GM23248 (cell line): ENCODE measurements at regions not wholly inside any gene's neighbourhood (a gene's known extent, or its start where the extent isn't known, plus 50 kb on each side); places are given as distances from the start of the nearest gene placed in this dataset.

Experiments used
- DNase-seq: peaks from one replicate; pipeline ENCODE4 v3.0.0-alpha.2; 2015
- H2AFZ ChIP-seq: fragments of 200-600 bp; sonication (generic); 2 replicates; pipeline ENCODE4 v1.6.1; 2016; ENCODE audit warnings: antibody characterized with exemption
- H3F3A ChIP-seq: fragments of 200-600 bp; sonication (generic); 2 replicates; pipeline ENCODE4 v1.6.1; 2016; ENCODE audit warnings: mild to moderate bottlenecking, antibody characterized with exemption, mixed run types; ENCODE audit not compliant: insufficient read depth
- H3K27ac ChIP-seq: fragments of 200-600 bp; sonication (generic); 2 replicates; pipeline ENCODE4 v1.5.1; 2016; ENCODE audit warnings: mild to moderate bottlenecking
- H3K27me3 ChIP-seq: fragments of 200-600 bp; sonication (generic); replicated peaks from 2 replicates; pipeline ENCODE4 v1.6.1; 2016; ENCODE audit warnings: mild to moderate bottlenecking; ENCODE audit not compliant: insufficient read depth
- H3K36me3 ChIP-seq: fragments of 200-600 bp; sonication (generic); 2 replicates; pipeline ENCODE4 v1.6.1; 2016; ENCODE audit warnings: low read depth, mild to moderate bottlenecking
- H3K4me1 ChIP-seq: fragments of 200-600 bp; sonication (generic); 2 replicates; pipeline ENCODE4 v1.6.1; 2016; ENCODE audit warnings: mild to moderate bottlenecking; ENCODE audit not compliant: insufficient read depth
- H3K4me2 ChIP-seq: fragments of 200-600 bp; sonication (generic); one replicate; pipeline ENCODE4 v1.6.1; 2016; ENCODE audit warnings: mild to moderate bottlenecking; ENCODE audit not compliant: unreplicated experiment
- H3K4me3 ChIP-seq: fragments of 200-600 bp; sonication (generic); 2 replicates; pipeline ENCODE4 v1.5.1; 2016; ENCODE audit warnings: mild to moderate bottlenecking
- H3K79me2 ChIP-seq: fragments of 200-600 bp; sonication (generic); 2 replicates; pipeline ENCODE4 v1.6.1; 2016; ENCODE audit warnings: mild to moderate bottlenecking; ENCODE audit not compliant: insufficient read depth
- H3K9ac ChIP-seq: fragments of 200-600 bp; sonication (generic); 2 replicates; pipeline ENCODE4 v1.6.1; 2016; ENCODE audit warnings: mild to moderate bottlenecking
- H3K9me2 ChIP-seq: fragments of 200-600 bp; sonication (generic); 2 replicates; pipeline ENCODE4 v1.6.1; 2016; ENCODE audit warnings: mixed run types, mild to moderate bottlenecking, moderate library complexity; ENCODE audit not compliant: insufficient read depth
- H3K9me3 ChIP-seq: fragments of 200-600 bp; sonication (generic); one replicate; pipeline ENCODE4 v1.6.1; 2017; ENCODE audit warnings: low read depth
- H4K20me1 ChIP-seq: fragments of 200-600 bp; sonication (generic); 2 replicates; pipeline ENCODE4 v1.6.0; 2016; ENCODE audit not compliant: insufficient read depth
- EZH2 ChIP-seq: fragments of 200-600 bp; sonication (generic); IDR thresholded peaks from 2 replicates; pipeline ENCODE4 v1.6.1; 2018; ENCODE audit warnings: antibody characterized with exemption, mild to moderate bottlenecking; ENCODE audit not compliant: insufficient read depth, poor library complexity, severe bottlenecking
- EZH2phosphoT487 ChIP-seq: fragments of 200-600 bp; sonication (generic); IDR thresholded peaks from 2 replicates; pipeline ENCODE4 v1.6.1; 2018; ENCODE audit warnings: antibody characterized with exemption, moderate library complexity, mild to moderate bottlenecking, low read depth; ENCODE audit not compliant: insufficient read depth
- WGBS, 2 experiments: methylation state at CpG; one replicate each; pipeline ENCODE4 v1.1.6; 2015 to 2017; ENCODE audit warnings: low lambda C conversion rate in 2 of 2, low coverage in 1 of 2; ENCODE audit errors: missing lambda C conversion rate in 2 of 2; 5-methylcytosine and 5-hydroxymethylcytosine counted together
- in situ Hi-C: fragments of 300-500 bp; cut with MboI; formaldehyde crosslinking; loops from 2 replicates; pipeline ENCODE4 v1.15.0; 2020

- no peak overlapping the region for H3K4me2 ChIP-seq
- no peaks in the 10 kb centered on the region for H3K36me3 ChIP-seq
- no peaks in the 10 kb centered on the region for H3F3A ChIP-seq
- H2AFZ ChIP-seq: no peak overlapping the region
- no peaks in the 10 kb centered on the region for H3K9me2 ChIP-seq
- no peak overlapping the region for H3K27ac ChIP-seq
- in situ Hi-C loops: no loop called here
- no peak overlapping the region for H3K4me3 ChIP-seq
- H3K9ac ChIP-seq: no peak overlapping the region
- H3K4me1 ChIP-seq: no peaks in the 10 kb centered on the region
- no peaks in the 10 kb centered on the region for H3K27me3 ChIP-seq
- H3K9me3 ChIP-seq: no peaks in the 10 kb centered on the region
- 85 to 90% methylated on average over 3 of the region's 3 CpGs for WGBS, 2 experiments
- no peaks in the 10 kb centered on the region for H4K20me1 ChIP-seq
- no peak for DNase-seq
- no peaks in the 10 kb centered on the region for H3K79me2 ChIP-seq
- no peak for TF ChIP-seq EZH2phosphoT487
- TF ChIP-seq EZH2: no peak
These were observed 189.7 kb upstream of the GRIN2B start for GRCh38 chr12:14171106-14171505.

- no peaks in the 10 kb centered on the region for H4K20me1 ChIP-seq
- no peak for DNase-seq
- in situ Hi-C loops: no loop called here
- H2AFZ ChIP-seq: no peak overlapping the region
- no peaks in the 10 kb centered on the region for H3K79me2 ChIP-seq
- no peaks in the 10 kb centered on the region for H3K9me3 ChIP-seq
- H3K9me2 ChIP-seq: no peaks in the 10 kb centered on the region
- H3F3A ChIP-seq: peaks cover 5% of the 10 kb centered on the region; the same call in 1 of the 2 replicates
- no peak overlapping the region for H3K4me2 ChIP-seq
- no peaks in the 10 kb centered on the region for H3K27me3 ChIP-seq
- no peaks in the 10 kb centered on the region for H3K4me1 ChIP-seq
- H3K9ac ChIP-seq: no peak overlapping the region
- no peak overlapping the region for H3K4me3 ChIP-seq
- 11 to 12% methylated on average over 2 of the region's 2 CpGs for WGBS, 2 experiments
- H3K36me3 ChIP-seq: no peaks in the 10 kb centered on the region
- no peak for TF ChIP-seq EZH2
- no peak for TF ChIP-seq EZH2phosphoT487
- H3K27ac ChIP-seq: no peak overlapping the region
These were observed 190.3 kb upstream of the ATF7IP start for GRCh38 chr12:14175206-14175605.

- H3K4me1 ChIP-seq: no peaks in the 10 kb centered on the region
- H3K27ac ChIP-seq: no peak overlapping the region
- in situ Hi-C loops: no loop called here
- 26 to 29% methylated on average over 8 of the region's 8 CpGs for WGBS, 2 experiments
- peak; percentile 59 for DNase-seq
- peaks cover 10% of the 10 kb centered on the region for H3K27me3 ChIP-seq
- H3K9ac ChIP-seq: no peak overlapping the region
- H2AFZ ChIP-seq: peak overlapping the region; percentile 22; the same call in 1 of the 2 replicates
- H3K36me3 ChIP-seq: no peaks in the 10 kb centered on the region
- H3K4me3 ChIP-seq: no peak overlapping the region
- H3F3A ChIP-seq: no peaks in the 10 kb centered on the region
- H3K9me2 ChIP-seq: no peaks in the 10 kb centered on the region
- no peak overlapping the region for H3K4me2 ChIP-seq
- H3K79me2 ChIP-seq: no peaks in the 10 kb centered on the region
- TF ChIP-seq EZH2: no peak
- no peak for TF ChIP-seq EZH2phosphoT487
- H3K9me3 ChIP-seq: no peaks in the 10 kb centered on the region
- H4K20me1 ChIP-seq: no peaks in the 10 kb centered on the region
These were observed 179.9 kb upstream of the ATF7IP start for GRCh38 chr12:14185427-14186192.

GRCh38 chr12:14186193-14186502 is 179.3 kb upstream of the ATF7IP start:
- no peaks in the 10 kb centered on the region for H3F3A ChIP-seq
- H3K27me3 ChIP-seq: peaks cover 10% of the 10 kb centered on the region
- DNase-seq: no peak
- H3K4me3 ChIP-seq: no peak overlapping the region
- no peak overlapping the region for H2AFZ ChIP-seq
- 19 to 27% methylated on average over 2 of the region's 2 CpGs for WGBS, 2 experiments
- H3K36me3 ChIP-seq: no peaks in the 10 kb centered on the region
- no peaks in the 10 kb centered on the region for H4K20me1 ChIP-seq
- H3K9me2 ChIP-seq: no peaks in the 10 kb centered on the region
- no peaks in the 10 kb centered on the region for H3K9me3 ChIP-seq
- H3K9ac ChIP-seq: no peak overlapping the region
- no peaks in the 10 kb centered on the region for H3K79me2 ChIP-seq
- no peak overlapping the region for H3K4me2 ChIP-seq
- TF ChIP-seq EZH2phosphoT487: no peak
- no peak for TF ChIP-seq EZH2
- H3K4me1 ChIP-seq: no peaks in the 10 kb centered on the region
- in situ Hi-C loops: no loop called here
- H3K27ac ChIP-seq: no peak overlapping the region
